ENCODE measurements at regions not wholly inside any gene's neighbourhood (a gene's known extent, or its start where the extent isn't known, plus 50 kb on each side); places are given as distances from the start of the nearest gene placed in this dataset.
"Not testable (repeated sequence)": the region's sequence is repeated elsewhere in the genome, so short reads cannot be mapped to it uniquely, and the experiment has no call there.

GRCh38 chr6:80976336-80976735 is 776.1 kb downstream of the TENT5A start:
- no peak for DNase-seq

GRCh38 chr6:80974579-80974978 is 777.9 kb downstream of the TENT5A start:
- no peak for DNase-seq

- DNase-seq, result no peak
Measured at GRCh38 chr6:80969439-80969838, 783.0 kb downstream of the TENT5A start.

- no peak for DNase-seq
Measured at GRCh38 chr6:80967609-80968008, 784.9 kb downstream of the TENT5A start.

GRCh38 chr6:80962382-80962781 is 790.1 kb downstream of the TENT5A start:
- DNase-seq, result no peak

GRCh38 chr6:80961166-80961565 is 791.3 kb downstream of the TENT5A start:
- no peak for DNase-seq

- no peak for DNase-seq
Measured at GRCh38 chr6:80959034-80959433, 793.4 kb downstream of the TENT5A start.

- no peak for DNase-seq
Measured at GRCh38 chr6:80956898-80957297, 795.6 kb downstream of the TENT5A start.

GRCh38 chr6:80952479-80952878 is 800.0 kb downstream of the TENT5A start:
- not testable (repeated sequence) for DNase-seq

GRCh38 chr6:80946402-80946801 is 806.1 kb downstream of the TENT5A start:
- no peak for DNase-seq

GRCh38 chr6:80942911-80943310 is 809.6 kb downstream of the TENT5A start:
- no peak for DNase-seq

- DNase-seq, result no peak
Measured at GRCh38 chr6:80940976-80941375, 811.5 kb downstream of the TENT5A start.

GRCh38 chr6:80940571-80940970 is 811.9 kb downstream of the TENT5A start:
- DNase-seq, result no peak

GRCh38 chr6:80939898-80940297 is 812.6 kb downstream of the TENT5A start:
- DNase-seq, result no peak

- no peak for DNase-seq
Measured at GRCh38 chr6:80939480-80939879, 813.0 kb downstream of the TENT5A start.

GRCh38 chr6:80938131-80938530 is 814.4 kb downstream of the TENT5A start:
- DNase-seq, result no peak

GRCh38 chr6:80932359-80932758 is 820.1 kb downstream of the TENT5A start:
- DNase-seq, result no peak

- DNase-seq, result no peak
Measured at GRCh38 chr6:80930376-80930775, 822.1 kb downstream of the TENT5A start.

GRCh38 chr6:80923816-80924215 is 817.3 kb downstream of the BCKDHB start:
- DNase-seq, result no peak

GRCh38 chr6:80922916-80923455 is 816.5 kb downstream of the BCKDHB start:
- no peak for DNase-seq

- DNase-seq, result no peak
Measured at GRCh38 chr6:80921861-80922460, 815.5 kb downstream of the BCKDHB start.

GRCh38 chr6:80907831-80908230 is 801.4 kb downstream of the BCKDHB start:
- no peak for DNase-seq

- DNase-seq, result no peak
Measured at GRCh38 chr6:80903711-80904110, 797.2 kb downstream of the BCKDHB start.

GRCh38 chr6:80886475-80886874 is 780.0 kb downstream of the BCKDHB start:
- DNase-seq, result no peak

- DNase-seq, result no peak
Measured at GRCh38 chr6:80872951-80873308, 766.5 kb downstream of the BCKDHB start.
